H1 (cell line): ENCODE measurements at regions not wholly inside any gene's neighbourhood (a gene's known extent, or its start where the extent isn't known, plus 50 kb on each side); places are given as distances from the start of the nearest gene placed in this dataset.

ENCODE experiments used
- CTCF ChIA-PET: fragments of 300-600 bp; sonication (Branson Sonifier 250); formaldehyde crosslinking; loops from one replicate; lab custom pipeline; 2021; ENCODE audit not compliant: partially characterized antibody; lab: Charles Lee
- POLR2A ChIA-PET: fragments of 300-600 bp; sonication (Branson Sonifier 250); formaldehyde crosslinking; loops from one replicate; lab custom pipeline; 2021; ENCODE audit warnings: inconsistent platforms; ENCODE audit not compliant: partially characterized antibody; lab: Charles Lee
- DNase-seq, 2 experiments: peaks; one replicate each; pipeline versions ENCODE4 v3.0.0 to v3.0.0-alpha.2; 2010 to 2022; ENCODE audit warnings: low spot score in 2 of 2, low read depth in 1 of 2, mixed read lengths in 1 of 2
- FAIRE-seq: peaks from 2 replicates; lab custom pipeline; 2011; peaks lifted over from hg19 to GRCh38; lab: Jason Lieb, UNC
- H2AFZ ChIP-seq: 2 replicates; pipeline ENCODE4 v1.8.1; 2012; ENCODE audit warnings: low read length, inconsistent platforms
- H2AK5ac ChIP-seq: 2 replicates; pipeline ENCODE4 v1.6.1; 2013; ENCODE audit warnings: low read depth, low read length
- H2BK120ac ChIP-seq: replicated peaks from 2 replicates; pipeline ENCODE3; 2013; ENCODE audit warnings: low read depth, low read length, inconsistent platforms
- H2BK12ac ChIP-seq: 2 replicates; pipeline ENCODE4 v1.6.1; 2013; ENCODE audit warnings: low read depth, low read length
- H2BK15ac ChIP-seq: 2 replicates; pipeline ENCODE4 v1.6.1; 2013; ENCODE audit warnings: low read length
- H2BK20ac ChIP-seq: 2 replicates; pipeline ENCODE4 v1.6.1; 2013; ENCODE audit warnings: low read length
- H2BK5ac ChIP-seq: 2 replicates; pipeline ENCODE4 v1.6.1; 2013; ENCODE audit warnings: low read depth, low read length
- H3K14ac ChIP-seq: 2 replicates; pipeline ENCODE4 v1.6.1; 2013; ENCODE audit warnings: inconsistent platforms; ENCODE audit not compliant: insufficient read length
- H3K18ac ChIP-seq: 2 replicates; pipeline ENCODE4 v1.6.1; 2013; ENCODE audit warnings: low read length; ENCODE audit errors: extremely low read depth
- H3K23ac ChIP-seq: 2 replicates; pipeline ENCODE4 v1.6.1; 2013; ENCODE audit warnings: inconsistent platforms; ENCODE audit not compliant: insufficient read length
- H3K23me2 ChIP-seq: 2 replicates; pipeline ENCODE4 v1.6.1; 2013; ENCODE audit warnings: low read depth, low read length
- H3K27ac ChIP-seq: 2 replicates; pipeline ENCODE4 v1.6.1; 2011; ENCODE audit warnings: low read depth, low read length, inconsistent platforms
- H3K27me3 ChIP-seq, 4 experiments: replicated peaks in 1 of 4; 1 replicate in 1 of 4; 2 replicates in 3 of 4; pipeline versions ENCODE4 v1.6.1 to v1.8.1; 2011 to 2013; ENCODE audit warnings: low read length in 3 of 4, mild to moderate bottlenecking in 3 of 4, inconsistent platforms in 2 of 4, mixed read lengths in 2 of 4, moderate library complexity in 1 of 4; ENCODE audit not compliant: control insufficient read depth in 3 of 4, insufficient read depth in 3 of 4; ENCODE audit errors: extremely low read depth in 1 of 4
- H3K36me3 ChIP-seq, 4 experiments: 2 replicates each; pipeline versions ENCODE4 v1.6.1 to v1.8.1; 2011 to 2013; ENCODE audit warnings: mild to moderate bottlenecking in 4 of 4, low read length in 3 of 4, moderate library complexity in 2 of 4, control low read depth in 1 of 4, inconsistent platforms in 1 of 4; ENCODE audit not compliant: insufficient read depth in 4 of 4, control insufficient read depth in 2 of 4
- H3K4ac ChIP-seq: replicated peaks from 2 replicates; pipeline ENCODE3; 2013; ENCODE audit warnings: low read length, low read depth, mixed read lengths, inconsistent platforms; ENCODE audit not compliant: insufficient read length
- H3K4me1 ChIP-seq, 4 experiments: replicated peaks in 1 of 4; 1 replicate in 1 of 4; 2 replicates in 3 of 4; pipeline versions ENCODE4 v1.6.1 to v1.8.1; 2011 to 2013; ENCODE audit warnings: low read length in 3 of 4, inconsistent platforms in 2 of 4, mixed read lengths in 1 of 4; ENCODE audit not compliant: insufficient read depth in 4 of 4, control insufficient read depth in 3 of 4
- H3K4me2 ChIP-seq, 2 experiments: 2 replicates each; pipeline versions ENCODE4 v1.6.1 to v1.8.1; 2011 to 2013; ENCODE audit warnings: low read depth in 2 of 2, low read length in 2 of 2, control low read depth in 1 of 2, inconsistent platforms in 1 of 2, mild to moderate bottlenecking in 1 of 2; ENCODE audit not compliant: insufficient read depth in 1 of 2
- H3K4me3 ChIP-seq, 4 experiments: fragments of 200-600, 300-600 bp in 1 of 4; sonication (generic), shearing (Covaris generic), sonication (Bioruptor Twin) in 1 of 4; 2 replicates each; pipeline versions ENCODE4 v1.5.1 to v1.8.1; 2011 to 2016; ENCODE audit warnings: low read length in 4 of 4, low read depth in 3 of 4, control low read depth in 2 of 4, inconsistent platforms in 2 of 4, mild to moderate bottlenecking in 2 of 4, mixed read lengths in 1 of 4, moderate library complexity in 1 of 4; ENCODE audit not compliant: insufficient read depth in 2 of 4; ENCODE audit errors: extremely low read depth in 1 of 4
- H3K56ac ChIP-seq: replicated peaks from 2 replicates; pipeline ENCODE3; 2013; ENCODE audit warnings: low read depth, mild to moderate bottlenecking, mixed read lengths, low read length, inconsistent platforms; ENCODE audit not compliant: insufficient read length
- H3K79me1 ChIP-seq: 2 replicates; pipeline ENCODE4 v1.6.1; 2013; ENCODE audit warnings: low read depth, low read length, control low read depth
- H3K79me2 ChIP-seq, 2 experiments: 2 replicates each; pipeline versions ENCODE4 v1.6.1 to v1.8.1; 2012 to 2013; ENCODE audit warnings: low read length in 2 of 2, mild to moderate bottlenecking in 2 of 2, inconsistent platforms in 1 of 2; ENCODE audit not compliant: insufficient read depth in 2 of 2, control insufficient read depth in 1 of 2
- H3K9ac ChIP-seq, 4 experiments: replicated peaks in 1 of 4; 1 replicate in 1 of 4; 2 replicates in 3 of 4; pipeline versions ENCODE4 v1.6.1 to v1.8.1; 2011 to 2013; ENCODE audit warnings: low read depth in 3 of 4, low read length in 3 of 4, control low read depth in 2 of 4, mild to moderate bottlenecking in 2 of 4, moderate library complexity in 2 of 4, inconsistent platforms in 1 of 4; ENCODE audit errors: extremely low read depth in 1 of 4
- H3K9me3 ChIP-seq, 2 experiments: 2 replicates each; pipeline versions ENCODE4 v1.6.1 to v1.8.1; 2012 to 2013; ENCODE audit warnings: mild to moderate bottlenecking in 2 of 2, moderate library complexity in 2 of 2, control low read depth in 1 of 2, inconsistent platforms in 1 of 2, low read depth in 1 of 2, low read length in 1 of 2, mixed read lengths in 1 of 2; ENCODE audit not compliant: insufficient read depth in 2 of 2
- H4K20me1 ChIP-seq, 2 experiments: replicated peaks in 1 of 2; 2 replicates each; pipeline versions ENCODE3 to v1.8.1; 2011 to 2013; ENCODE audit warnings: inconsistent platforms in 2 of 2, low read length in 2 of 2, mild to moderate bottlenecking in 1 of 2; ENCODE audit not compliant: insufficient read depth in 2 of 2, control insufficient read depth in 1 of 2
- H4K5ac ChIP-seq: 2 replicates; pipeline ENCODE4 v1.6.1; 2013; ENCODE audit warnings: low read length, low read depth, mixed read lengths, inconsistent platforms; ENCODE audit not compliant: insufficient read length
- H4K8ac ChIP-seq: 2 replicates; pipeline ENCODE4 v1.8.0; 2013; ENCODE audit warnings: mild to moderate bottlenecking, moderate library complexity, low read length, inconsistent platforms; ENCODE audit not compliant: insufficient read depth; ENCODE audit errors: extremely low read depth
- H4K91ac ChIP-seq: replicated peaks from 2 replicates; pipeline ENCODE3; 2013; ENCODE audit warnings: low read length, mixed read lengths, inconsistent platforms; ENCODE audit not compliant: insufficient read length
- BCL11A ChIP-seq, 2 experiments: IDR thresholded peaks; one replicate each; pipeline ENCODE4 v1.6.1; 2011; ENCODE audit warnings: low read depth in 2 of 2, low read length in 2 of 2, mild to moderate bottlenecking in 2 of 2
- CHD1 ChIP-seq: IDR thresholded peaks from 2 replicates; pipeline ENCODE4 v1.6.1; 2012; ENCODE audit warnings: low read depth, low read length, improper control_type of control experiment
- E2F6 ChIP-seq: IDR thresholded peaks from 2 replicates; pipeline ENCODE4 v1.6.1; 2012; ENCODE audit warnings: inconsistent platforms
- EZH2 ChIP-seq: fragments of 200-600 bp; sonication (generic); IDR thresholded peaks from 2 replicates; pipeline ENCODE4 v1.7.1; 2012; ENCODE audit warnings: low read depth, mild to moderate bottlenecking, moderate library complexity, low read length, inconsistent platforms; ENCODE audit not compliant: severe bottlenecking
- HDAC6 ChIP-seq: IDR thresholded peaks from one replicate; pipeline ENCODE4 v1.7.1; 2012; ENCODE audit warnings: low read depth, mild to moderate bottlenecking, inconsistent platforms, low read length, moderate library complexity
- JUN ChIP-seq: IDR thresholded peaks from 2 replicates; pipeline ENCODE4 v1.6.1; 2011; ENCODE audit warnings: low read depth, mild to moderate bottlenecking, improper control_type of control experiment, low read length
- KDM1A ChIP-seq: fragments of 200-600, 300-600 bp; sonication (generic); IDR thresholded peaks from 2 replicates; pipeline ENCODE4 v1.7.1; 2016; ENCODE audit warnings: mild to moderate bottlenecking, low read length, borderline replicate concordance
- SP4 ChIP-seq: IDR thresholded peaks from 2 replicates; pipeline ENCODE4 v1.6.1; 2012; ENCODE audit warnings: low read length, inconsistent platforms
- TAF1 ChIP-seq: IDR thresholded peaks from 2 replicates; pipeline ENCODE4 v1.6.1; 2011; ENCODE audit warnings: mild to moderate bottlenecking, low read depth, low read length
- TCF12 ChIP-seq: IDR thresholded peaks from 2 replicates; pipeline ENCODE4 v1.6.1; 2011; ENCODE audit warnings: low read depth, mild to moderate bottlenecking, low read length
- WGBS, 2 experiments: shearing (Covaris generic) in 1 of 2; methylation state at CpG; one replicate each; pipeline versions ENCODE4 v1.1.6 to v1.1.7; 2013 to 2015; ENCODE audit warnings: low lambda C conversion rate in 2 of 2, mixed read lengths in 2 of 2, inconsistent platforms in 1 of 2, low coverage in 1 of 2, missing lambda C conversion rate in 1 of 2; ENCODE audit not compliant: insufficient replicate concordance in 2 of 2, insufficient coverage in 1 of 2, insufficient read length in 1 of 2; ENCODE audit errors: extremely low coverage in 1 of 2, missing lambda C conversion rate in 1 of 2; 5-methylcytosine and 5-hydroxymethylcytosine counted together
- TF ChIP-seq, protein P1 (sequence below): IDR thresholded peaks from 2 replicates; pipeline ENCODE4 v1.6.1; 2011; ENCODE audit warnings: low read depth, mild to moderate bottlenecking, low read length; ENCODE audit not compliant: insufficient read depth
- TF ChIP-seq, protein P2 (sequence below): IDR thresholded peaks from 2 replicates; pipeline ENCODE4 v1.6.1; 2012; ENCODE audit warnings: low read length, inconsistent platforms

- 0 out of 4 replicates have a peak, but pooled peaks cover 0 to 1% of the 10 kb centered on the region in 2 experiments for H3K9me3 ChIP-seq
- no peak overlapping the region for H3K4ac ChIP-seq
- DNase-seq (no peak), FAIRE-seq (no peak)
- no peak overlapping the region for H4K91ac ChIP-seq
- no peak overlapping the region for H2BK120ac ChIP-seq
- no peaks in the 10 kb centered on the region for H3K36me3 ChIP-seq
- no peaks in the 10 kb centered on the region for H3K79me2 ChIP-seq
- H2BK15ac ChIP-seq = no peak overlapping the region
- no peak overlapping the region for H4K5ac ChIP-seq
- no peaks in the 10 kb centered on the region for H4K20me1 ChIP-seq
- H2BK20ac ChIP-seq = no peak overlapping the region
- H3K23ac ChIP-seq = no peak overlapping the region
- no peaks in the 10 kb centered on the region for H3K27me3 ChIP-seq
- H3K56ac ChIP-seq = no peak overlapping the region
- no peak overlapping the region for H3K18ac ChIP-seq
- 0 out of 2 replicates have a peak, but pooled peaks cover 2% of the 10 kb centered on the region for H3K23me2 ChIP-seq
- no peak overlapping the region for H3K27ac ChIP-seq
- no peak overlapping the region for H4K8ac ChIP-seq
- no peak overlapping the region for H3K4me2 ChIP-seq
- no peak overlapping the region for H2BK12ac ChIP-seq
- WGBS, 2 experiments = 90% methylated on average over 1 of the region's 1 CpG; no CpG with 5 or more reads in 1 of the 2 experiments
- H2AK5ac ChIP-seq = no peak overlapping the region
- H3K4me3 ChIP-seq = no peak overlapping the region
- ChIA-PET POLR2A (no interaction called here), CTCF (interaction anchor here (1.0 to 1.5 kb wide), 2 partner anchors 10 to 32 kb away, joined by 4 read pairs; no protein-coding TSS in a partner anchor)
- H3K14ac ChIP-seq = no peak overlapping the region
- H2BK5ac ChIP-seq = no peak overlapping the region
- no peaks in the 10 kb centered on the region for H3K4me1 ChIP-seq
- H3K9ac ChIP-seq = no peak overlapping the region
- H3K79me1 ChIP-seq = no peaks in the 10 kb centered on the region
- no peak overlapping the region for H2AFZ ChIP-seq
- TF ChIP-seq HDAC6 (no peak), TAF1 (no peak), E2F6 (no peak), KDM1A (no peak), CHD1 (no peak), SP4 (no peak), EZH2 (no peak), JUN (no peak), BCL11A (IDR thresholded peaks at IDR 0.05; ENCODE audit: low read depth in 2 of 2, low read length in 2 of 2) (no peak), TCF12 (no peak)
- TF ChIP-seq, protein P1, sequence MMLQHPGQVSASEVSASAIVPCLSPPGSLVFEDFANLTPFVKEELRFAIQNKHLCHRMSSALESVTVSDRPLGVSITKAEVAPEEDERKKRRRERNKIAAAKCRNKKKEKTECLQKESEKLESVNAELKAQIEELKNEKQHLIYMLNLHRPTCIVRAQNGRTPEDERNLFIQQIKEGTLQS = no peak
- TF ChIP-seq, protein P2, sequence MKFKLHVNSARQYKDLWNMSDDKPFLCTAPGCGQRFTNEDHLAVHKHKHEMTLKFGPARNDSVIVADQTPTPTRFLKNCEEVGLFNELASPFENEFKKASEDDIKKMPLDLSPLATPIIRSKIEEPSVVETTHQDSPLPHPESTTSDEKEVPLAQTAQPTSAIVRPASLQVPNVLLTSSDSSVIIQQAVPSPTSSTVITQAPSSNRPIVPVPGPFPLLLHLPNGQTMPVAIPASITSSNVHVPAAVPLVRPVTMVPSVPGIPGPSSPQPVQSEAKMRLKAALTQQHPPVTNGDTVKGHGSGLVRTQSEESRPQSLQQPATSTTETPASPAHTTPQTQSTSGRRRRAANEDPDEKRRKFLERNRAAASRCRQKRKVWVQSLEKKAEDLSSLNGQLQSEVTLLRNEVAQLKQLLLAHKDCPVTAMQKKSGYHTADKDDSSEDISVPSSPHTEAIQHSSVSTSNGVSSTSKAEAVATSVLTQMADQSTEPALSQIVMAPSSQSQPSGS = no peak
Measured at GRCh38 chr6:74312081-74312480, 616.1 kb downstream of the CD109 start.
